OCI-LY3 (cell line): ENCODE measurements at regions not wholly inside any gene's neighbourhood (a gene's known extent, or its start where the extent isn't known, plus 50 kb on each side); places are given as distances from the start of the nearest gene placed in this dataset.

ENCODE experiments used
- EZH2phosphoT487 ChIP-seq: fragments of 200-600 bp; shearing (Covaris generic); IDR thresholded peaks from 2 replicates; pipeline ENCODE4 v1.6.1; 2018; ENCODE audit warnings: antibody characterized with exemption, mixed run types, low read depth
- TF ChIP-seq, protein P1 (sequence below): fragments of 200-600, 300-600 bp; sonication (generic); IDR thresholded peaks from 2 replicates; pipeline ENCODE4 v1.5.1; 2014; ENCODE audit warnings: antibody characterized with exemption, low read length, low read depth

DNA sequence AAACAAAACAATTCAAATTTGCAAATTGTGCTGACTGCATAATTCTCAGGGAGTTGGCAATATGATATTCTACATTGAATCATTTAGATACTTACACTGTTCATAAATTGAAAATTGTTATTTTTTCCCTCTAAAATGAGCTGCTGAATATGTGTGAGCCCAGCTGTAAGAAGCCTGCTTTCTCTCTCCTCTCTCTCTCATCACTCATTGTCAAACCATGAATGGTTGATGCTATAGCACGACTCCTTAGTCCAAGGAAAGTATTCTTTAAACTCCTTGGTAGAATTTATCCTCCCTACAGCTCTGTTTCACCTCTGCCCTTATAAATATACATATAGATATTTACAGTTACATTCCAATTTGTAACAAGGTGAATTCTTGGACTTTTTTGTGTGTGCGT is 116.4 kb upstream of the POU3F2 start:
- TF ChIP-seq, protein P1, sequence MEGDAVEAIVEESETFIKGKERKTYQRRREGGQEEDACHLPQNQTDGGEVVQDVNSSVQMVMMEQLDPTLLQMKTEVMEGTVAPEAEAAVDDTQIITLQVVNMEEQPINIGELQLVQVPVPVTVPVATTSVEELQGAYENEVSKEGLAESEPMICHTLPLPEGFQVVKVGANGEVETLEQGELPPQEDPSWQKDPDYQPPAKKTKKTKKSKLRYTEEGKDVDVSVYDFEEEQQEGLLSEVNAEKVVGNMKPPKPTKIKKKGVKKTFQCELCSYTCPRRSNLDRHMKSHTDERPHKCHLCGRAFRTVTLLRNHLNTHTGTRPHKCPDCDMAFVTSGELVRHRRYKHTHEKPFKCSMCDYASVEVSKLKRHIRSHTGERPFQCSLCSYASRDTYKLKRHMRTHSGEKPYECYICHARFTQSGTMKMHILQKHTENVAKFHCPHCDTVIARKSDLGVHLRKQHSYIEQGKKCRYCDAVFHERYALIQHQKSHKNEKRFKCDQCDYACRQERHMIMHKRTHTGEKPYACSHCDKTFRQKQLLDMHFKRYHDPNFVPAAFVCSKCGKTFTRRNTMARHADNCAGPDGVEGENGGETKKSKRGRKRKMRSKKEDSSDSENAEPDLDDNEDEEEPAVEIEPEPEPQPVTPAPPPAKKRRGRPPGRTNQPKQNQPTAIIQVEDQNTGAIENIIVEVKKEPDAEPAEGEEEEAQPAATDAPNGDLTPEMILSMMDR, result no peak
- TF ChIP-seq EZH2phosphoT487, result no peak
